ENCODE measurements at regions not wholly inside any gene's neighbourhood (a gene's known extent, or its start where the extent isn't known, plus 50 kb on each side); places are given as distances from the start of the nearest gene placed in this dataset.

- in situ Hi-C loops (cut with MboI; ENCODE audit: low sequenced_read_pairs): no loop called here
- no peak overlapping the region for H3K14ac ChIP-seq (replicated peaks; ENCODE audit: low read depth, low read length)
- CTCF ChIA-PET: no interaction called here
Measured at GRCh38 chr6:164114651-164115050, 700.1 kb downstream of the QKI start.

More at GRCh38 chr6:164114651-164115050, 700.1 kb downstream of the QKI start:
- Histone ChIP-seq H3K4me1 (ENCODE audit: control insufficient read depth, insufficient read depth, low read length) (no peaks in the 10 kb centered on the region), H3K4me3 (ENCODE audit: insufficient read depth, low read depth, low read length) (no peak overlapping the region), H4K91ac (ENCODE audit: insufficient read depth, low read depth, low read length) (no peak overlapping the region), H2AK5ac (ENCODE audit: low read depth, low read length) (no peak overlapping the region), H2AK9ac (replicated peaks; ENCODE audit: low read depth, low read length, poor library complexity) (no peak overlapping the region), H2BK120ac (ENCODE audit: low read depth, low read length) (no peak overlapping the region), H2BK15ac (ENCODE audit: low read depth, low read length) (no peak overlapping the region), H4K5ac (ENCODE audit: low read depth, low read length) (no peak overlapping the region), H3K23ac (ENCODE audit: low read depth, low read length) (no peak overlapping the region), H2AFZ (replicated peaks; ENCODE audit: low read length, poor library complexity) (no peak overlapping the region), H2BK5ac (ENCODE audit: low read depth, low read length, poor library complexity, severe bottlenecking) (no peak overlapping the region), H3K4me2 (ENCODE audit: low read depth, low read length) (no peak overlapping the region), H3K36me3 (ENCODE audit: control insufficient read depth, insufficient read depth, low read length) (no peaks in the 10 kb centered on the region), H4K20me1 (ENCODE audit: insufficient read depth, low read length) (no peaks in the 10 kb centered on the region), H3K9ac (ENCODE audit: low read depth, low read length) (no peak overlapping the region), H3K27ac (ENCODE audit: insufficient read depth, low read length) (no peak overlapping the region), H3K79me1 (ENCODE audit: low read depth in 1 of 2, low read length in 2 of 2) (no peaks in the 10 kb centered on the region), H3K9me1 (ENCODE audit: insufficient read depth, low read length) (no peaks in the 10 kb centered on the region), H4K8ac (ENCODE audit: low read depth in 2 of 2, low read length in 2 of 2) (no peak overlapping the region), H3K56ac (ENCODE audit: extremely low read depth, insufficient read depth, low read length) (no peak overlapping the region), H3K4ac (ENCODE audit: low read depth, low read length) (no peak overlapping the region), H3K9me3 (ENCODE audit: control insufficient read depth, insufficient read depth, low read length) (peaks cover 19% of the 10 kb centered on the region), H3K27me3 (ENCODE audit: control insufficient read depth, insufficient read depth, low read length) (no peaks in the 10 kb centered on the region), H2BK20ac (ENCODE audit: low read depth, low read length) (no peak overlapping the region), H3K18ac (ENCODE audit: low read depth, low read length) (no peak overlapping the region)
- TF ChIP-seq MAFK (IDR thresholded peaks at IDR 0.05; ENCODE audit: low read depth, low read length) (no peak), RFX5 (IDR thresholded peaks at IDR 0.05; ENCODE audit: low read depth, low read length) (no peak), CHD1 (IDR thresholded peaks at IDR 0.05; ENCODE audit: low read depth, low read length) (no peak), MAZ (IDR thresholded peaks at IDR 0.05; ENCODE audit: borderline replicate concordance, low read depth, low read length) (no peak), FOS (IDR thresholded peaks at IDR 0.05; ENCODE audit: low read depth, low read length) (no peak), NFE2L2 (IDR thresholded peaks at IDR 0.05; ENCODE audit: low read depth, low read length) (no peak), RAD21 (IDR thresholded peaks at IDR 0.05; ENCODE audit: low read length) (no peak)
- DNase-seq: no peak
- dilution Hi-C loops (cut with HindIII; ENCODE audit: low sequenced_read_pairs, unreplicated experiment) (no loop called here), intact Hi-C loops (cut with micrococcal nuclease) (no loop called here)
- ATAC-seq (ENCODE audit: low read depth): no peak
- 38% methylated on average over 3 of the region's 5 CpGs; no CpG with 5 or more reads in 1 of the 2 experiments for WGBS, 2 experiments (ENCODE audit: extremely low coverage in 2 of 2, insufficient read length in 1 of 2)
- POLR2A ChIA-PET (ENCODE audit: unreplicated experiment): no interaction called here
- no TSS peak for BruUV-seq (replicated peaks)

Measured in IMR-90 (cell line).